GM12864 (cell line): ENCODE measurements at regions not wholly inside any gene's neighbourhood (a gene's known extent, or its start where the extent isn't known, plus 50 kb on each side); places are given as distances from the start of the nearest gene placed in this dataset.
A peak's percentile ranks its signal among the peaks of the same experiment; 100 is the strongest.

Source experiments
- DNase-seq: peaks from one replicate; pipeline ENCODE4 v3.0.0-alpha.2; 2011; ENCODE audit warnings: low read depth
- H3K4me3 ChIP-seq: 2 replicates; pipeline ENCODE4 v1.5.1; 2011; ENCODE audit warnings: mild to moderate bottlenecking, low read depth, low read length, control low read depth
- TF ChIP-seq, protein P1 (sequence below): IDR thresholded peaks from 2 replicates; pipeline ENCODE4 v1.5.1; 2011; ENCODE audit warnings: low read depth, mild to moderate bottlenecking, moderate library complexity, low read length, control low read depth, inconsistent platforms; ENCODE audit errors: missing control alignments

DNA sequence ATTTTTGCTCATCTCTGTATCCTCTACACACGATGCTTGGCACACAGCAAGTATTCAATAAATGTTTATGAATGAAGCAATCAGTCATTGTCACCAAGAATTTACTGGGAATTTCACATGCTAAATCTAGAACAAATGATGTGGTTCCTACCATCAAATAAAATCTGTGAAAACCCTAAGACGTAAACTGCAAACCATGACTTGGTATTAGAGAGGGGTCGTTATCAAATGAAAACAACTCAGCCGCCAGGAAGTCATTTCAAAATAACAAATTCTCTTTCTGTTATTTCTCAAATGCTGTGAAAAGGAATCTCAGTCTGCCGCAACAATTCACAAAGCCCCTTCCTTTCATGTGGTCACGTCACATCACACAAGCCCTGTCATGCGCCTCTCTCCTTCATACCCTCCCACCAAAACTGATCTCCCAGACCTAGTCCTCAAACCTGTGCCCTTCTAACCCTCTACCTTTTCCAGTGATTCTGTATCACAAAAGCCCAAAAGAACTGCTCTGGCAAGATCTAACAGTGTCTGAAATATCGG lies 173.6 kb downstream of the DEPDC1B start:
- TF ChIP-seq, protein P1, sequence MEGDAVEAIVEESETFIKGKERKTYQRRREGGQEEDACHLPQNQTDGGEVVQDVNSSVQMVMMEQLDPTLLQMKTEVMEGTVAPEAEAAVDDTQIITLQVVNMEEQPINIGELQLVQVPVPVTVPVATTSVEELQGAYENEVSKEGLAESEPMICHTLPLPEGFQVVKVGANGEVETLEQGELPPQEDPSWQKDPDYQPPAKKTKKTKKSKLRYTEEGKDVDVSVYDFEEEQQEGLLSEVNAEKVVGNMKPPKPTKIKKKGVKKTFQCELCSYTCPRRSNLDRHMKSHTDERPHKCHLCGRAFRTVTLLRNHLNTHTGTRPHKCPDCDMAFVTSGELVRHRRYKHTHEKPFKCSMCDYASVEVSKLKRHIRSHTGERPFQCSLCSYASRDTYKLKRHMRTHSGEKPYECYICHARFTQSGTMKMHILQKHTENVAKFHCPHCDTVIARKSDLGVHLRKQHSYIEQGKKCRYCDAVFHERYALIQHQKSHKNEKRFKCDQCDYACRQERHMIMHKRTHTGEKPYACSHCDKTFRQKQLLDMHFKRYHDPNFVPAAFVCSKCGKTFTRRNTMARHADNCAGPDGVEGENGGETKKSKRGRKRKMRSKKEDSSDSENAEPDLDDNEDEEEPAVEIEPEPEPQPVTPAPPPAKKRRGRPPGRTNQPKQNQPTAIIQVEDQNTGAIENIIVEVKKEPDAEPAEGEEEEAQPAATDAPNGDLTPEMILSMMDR: no peak
- no peak overlapping the region for H3K4me3 ChIP-seq
- no peak for DNase-seq

DNA sequence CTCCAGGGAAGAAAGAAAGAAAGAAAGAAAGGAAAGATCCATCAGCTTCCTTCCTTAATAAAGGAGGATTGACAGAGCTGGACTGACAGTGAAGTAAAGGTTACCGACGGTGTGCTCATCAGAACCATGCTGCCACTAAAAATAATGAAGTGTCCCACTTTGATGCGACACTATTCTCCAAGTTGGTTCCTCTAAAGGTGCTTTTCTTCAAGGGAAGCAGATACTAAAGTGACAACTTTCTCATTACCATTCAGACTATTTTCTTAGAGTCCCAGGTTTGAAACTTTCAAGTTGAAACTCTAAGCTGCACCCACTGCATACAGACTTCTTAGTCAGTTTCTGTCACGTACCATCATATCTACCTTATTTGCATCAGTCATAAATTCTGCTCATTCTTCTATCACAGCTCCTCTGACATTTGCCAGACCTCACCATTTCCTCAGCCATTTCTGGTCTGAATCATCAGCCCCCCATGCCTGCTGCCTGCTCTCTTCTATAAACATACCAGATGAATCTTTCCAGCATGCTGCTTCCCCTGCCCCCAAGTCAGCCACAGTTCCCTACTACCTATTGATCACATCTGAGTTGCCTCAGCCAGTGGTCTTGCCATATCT lies 177.6 kb downstream of the DEPDC1B start:
- DNase-seq: peak; percentile 68
- TF ChIP-seq, protein P1: no peak
- H3K4me3 ChIP-seq: peak overlapping the region; percentile 63

DNA sequence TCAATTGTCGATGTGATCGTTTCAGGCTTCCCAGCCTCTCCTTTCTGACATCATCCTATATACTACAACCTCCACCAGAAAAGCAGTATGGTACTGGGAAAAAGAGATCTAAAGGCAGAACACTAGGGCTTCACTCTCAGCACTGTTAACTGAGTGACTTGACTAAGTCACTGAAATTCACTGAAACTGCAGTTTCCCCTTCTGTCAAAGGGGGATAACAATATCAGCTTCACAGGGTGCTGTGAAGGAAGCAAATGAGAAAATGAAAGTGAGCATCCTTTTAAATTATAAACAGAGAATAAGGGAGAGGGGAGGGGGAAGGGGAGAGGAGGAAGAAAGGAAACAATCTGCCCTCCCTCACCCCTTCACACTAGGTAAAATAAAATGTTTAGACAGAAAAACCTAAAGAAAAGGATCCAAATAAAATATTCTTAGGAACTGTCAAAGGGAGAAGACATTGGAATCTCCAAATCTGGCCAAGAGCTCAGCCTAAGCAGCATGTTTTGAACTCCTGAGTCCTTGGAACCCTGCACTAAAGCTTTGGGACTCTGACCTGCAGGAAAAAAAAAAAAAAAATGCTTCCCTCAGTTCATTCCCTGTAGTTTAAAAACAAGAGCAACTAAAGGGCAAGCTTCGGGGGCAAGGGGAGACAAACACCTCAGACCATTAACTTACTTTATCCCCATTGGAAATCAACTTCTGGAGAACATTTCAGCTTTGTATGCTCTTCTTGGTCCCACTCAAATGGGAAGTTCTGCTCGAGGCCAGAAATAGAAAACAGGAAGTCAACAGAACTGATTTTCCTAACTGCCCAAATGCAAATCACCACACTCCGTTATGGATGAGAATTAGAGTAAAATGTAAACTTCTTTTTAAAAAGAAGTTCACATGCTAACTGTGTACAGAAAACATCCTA lies 178.3 kb downstream of the DEPDC1B start:
- peak overlapping the region; percentile 63 for H3K4me3 ChIP-seq
- DNase-seq: peak; percentile 57
- TF ChIP-seq, protein P1: peak; percentile 28

DNA sequence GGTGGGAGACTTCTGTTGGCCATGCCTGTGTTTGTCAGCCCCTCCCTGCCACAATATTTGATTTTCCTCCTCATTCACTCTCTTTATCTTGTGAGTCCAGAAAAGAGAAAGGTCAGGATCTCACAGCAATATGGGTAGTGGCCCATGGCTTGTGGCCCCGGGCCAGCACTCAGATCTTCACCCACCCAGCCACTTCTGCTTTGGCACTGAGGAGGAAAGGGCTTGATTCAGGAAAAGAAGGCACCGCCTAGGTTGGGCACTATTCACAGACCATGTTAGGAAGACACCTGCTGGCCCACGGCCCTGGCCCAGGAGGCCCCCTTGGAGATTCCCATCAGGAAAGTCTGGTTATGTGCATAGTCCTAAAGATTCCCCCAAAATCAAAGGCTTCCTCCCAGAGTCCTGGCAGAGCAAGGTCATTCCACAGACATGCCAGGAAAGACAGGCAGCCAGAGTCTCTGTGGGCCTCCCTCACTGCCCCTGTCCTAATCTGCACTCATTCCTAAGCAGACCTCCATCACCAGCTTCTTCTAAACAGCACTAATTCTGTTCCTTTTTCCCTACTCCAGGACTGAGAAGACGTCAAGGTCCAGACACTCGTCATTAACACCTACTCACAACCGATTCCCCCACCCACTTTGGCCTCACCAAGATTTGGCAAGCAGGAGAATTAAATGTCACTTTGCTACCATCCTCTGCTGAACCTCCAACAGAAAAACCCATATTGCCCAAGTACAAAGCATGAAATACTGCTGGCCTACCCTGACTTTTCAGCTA lies 179.3 kb downstream of the DEPDC1B start:
- DNase-seq: no peak
- peak overlapping the region; percentile 63 for H3K4me3 ChIP-seq
- TF ChIP-seq, protein P1: no peak

DNA sequence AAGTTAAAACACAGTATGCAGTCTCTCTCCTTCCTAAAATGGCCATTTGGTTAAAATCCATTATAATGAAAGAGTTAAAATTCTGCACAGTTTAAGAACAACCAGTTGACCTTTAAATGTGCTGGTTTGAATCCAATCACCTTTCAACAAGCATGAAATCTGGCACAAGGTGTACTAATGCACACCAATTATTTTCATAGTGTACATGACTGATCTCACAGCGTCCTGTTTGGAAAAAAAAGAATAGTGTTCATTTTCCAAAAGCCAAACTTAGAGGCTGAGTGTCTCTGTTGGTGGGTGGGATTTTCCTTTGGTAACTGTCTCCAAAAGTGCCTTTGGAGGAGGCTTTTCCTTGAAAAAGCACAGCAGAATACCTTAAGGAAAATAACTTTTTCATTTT lies 180.6 kb downstream of the DEPDC1B start:
- DNase-seq: no peak
- TF ChIP-seq, protein P1: no peak
- H3K4me3 ChIP-seq: no peak overlapping the region; the same call in 1 of the 2 replicates

DNA sequence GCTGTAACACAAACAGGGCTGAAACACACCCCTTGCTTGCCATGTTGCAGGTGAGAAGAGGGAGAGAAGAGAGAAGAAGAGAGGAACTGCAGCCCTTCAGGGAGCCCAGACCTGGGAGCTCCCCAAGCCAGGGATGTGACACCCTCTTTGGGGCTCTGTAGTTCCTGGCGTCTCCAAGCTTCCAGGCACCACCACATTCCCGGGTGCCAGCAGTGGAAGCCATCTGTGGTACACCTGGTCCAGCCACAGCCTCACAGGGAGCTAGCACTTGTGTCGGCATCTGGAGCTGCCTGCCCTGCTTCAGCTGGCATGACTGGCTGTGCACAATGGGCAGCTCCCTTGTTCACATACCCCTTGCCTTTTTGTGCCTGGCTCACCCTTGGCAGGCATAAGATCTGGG lies 182.1 kb downstream of the DEPDC1B start:
- TF ChIP-seq, protein P1: no peak
- no peak overlapping the region for H3K4me3 ChIP-seq
- DNase-seq: no peak
